Smooth muscle cell (in vitro differentiated cells): ENCODE measurements at regions not wholly inside any gene's neighbourhood (a gene's known extent, or its start where the extent isn't known, plus 50 kb on each side); places are given as distances from the start of the nearest gene placed in this dataset.

ENCODE experiments used
- DNase-seq: peaks from one replicate; lab custom pipeline; 2025; ENCODE audit not compliant: unreplicated experiment; lab: John Stamatoyannopoulos, UW
- H2AFZ ChIP-seq: fragments of 200-600 bp; sonication (generic); 2 replicates; pipeline ENCODE4 v1.6.0; 2016; ENCODE audit warnings: antibody characterized with exemption, low read depth, mild to moderate bottlenecking
- H3F3A ChIP-seq: fragments of 200-600 bp; sonication (generic); 2 replicates; pipeline ENCODE4 v1.6.0; 2017; ENCODE audit warnings: antibody characterized with exemption, low read depth
- H3K27ac ChIP-seq: fragments of 200-600 bp; sonication (generic); 2 replicates; pipeline ENCODE4 v1.5.1; 2016; ENCODE audit warnings: low read depth, mild to moderate bottlenecking
- H3K27me3 ChIP-seq: fragments of 200-600 bp; sonication (generic); 2 replicates; pipeline ENCODE4 v1.6.1; 2016; ENCODE audit warnings: low read depth, mild to moderate bottlenecking
- H3K36me3 ChIP-seq: fragments of 200-600 bp; sonication (generic); 2 replicates; pipeline ENCODE4 v1.5.1; 2016; ENCODE audit warnings: low read depth
- H3K4me1 ChIP-seq: fragments of 200-600 bp; sonication (generic); 2 replicates; pipeline ENCODE4 v1.5.1; 2016; ENCODE audit warnings: low read depth
- H3K4me2 ChIP-seq: fragments of 200-600 bp; sonication (generic); 2 replicates; pipeline ENCODE4 v1.6.0; 2016; ENCODE audit warnings: mild to moderate bottlenecking
- H3K4me3 ChIP-seq: fragments of 200-600 bp; sonication (generic); 2 replicates; pipeline ENCODE4 v1.5.1; 2016; ENCODE audit warnings: mild to moderate bottlenecking
- H3K79me2 ChIP-seq: fragments of 200-600 bp; sonication (generic); 2 replicates; pipeline ENCODE4 v1.6.0; 2016; ENCODE audit warnings: low read depth, mild to moderate bottlenecking
- H3K9ac ChIP-seq: fragments of 200-600 bp; sonication (generic); 2 replicates; pipeline ENCODE4 v1.6.0; 2016; ENCODE audit warnings: low read depth
- H3K9me3 ChIP-seq: fragments of 200-600 bp; sonication (generic); replicated peaks from 2 replicates; pipeline ENCODE4 v1.5.1; 2016; ENCODE audit warnings: low read depth
- H4K20me1 ChIP-seq: fragments of 200-600 bp; sonication (generic); 2 replicates; pipeline ENCODE4 v1.6.0; 2016; ENCODE audit warnings: low read depth
- WGBS: methylation state at CpG from one replicate; pipeline ENCODE4 v1.1.7; 2016; ENCODE audit warnings: low lambda C conversion rate; 5-methylcytosine and 5-hydroxymethylcytosine counted together
- TF ChIP-seq, protein P1 (sequence below): fragments of 200-600 bp; sonication (generic); IDR thresholded peaks from 2 replicates; pipeline ENCODE4 v1.5.1; 2017; ENCODE audit warnings: borderline replicate concordance, mild to moderate bottlenecking, antibody characterized with exemption; ENCODE audit not compliant: insufficient read depth, poor library complexity, severe bottlenecking

DNA sequence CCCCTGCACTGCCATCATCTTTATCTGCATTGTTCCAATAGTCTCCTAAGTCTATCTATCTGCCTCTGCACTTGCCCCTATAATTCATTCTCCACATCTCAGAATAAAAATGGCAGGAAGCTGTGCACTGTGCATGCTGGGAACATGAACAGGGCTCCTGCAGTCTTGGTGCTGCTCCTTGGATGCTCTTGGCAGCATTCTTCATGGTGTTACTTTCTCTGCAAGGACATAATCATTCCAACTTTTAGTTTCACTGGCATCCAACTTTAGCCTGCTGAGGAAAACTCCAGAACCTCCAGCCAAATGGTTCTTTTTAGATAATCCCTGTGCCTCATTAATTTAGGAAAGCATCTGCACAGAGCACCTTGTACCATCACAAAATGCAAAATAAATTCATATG is 208.3 kb downstream of the STK31 start:
- H3F3A ChIP-seq = no peaks in the 10 kb centered on the region
- no peak overlapping the region for H3K9ac ChIP-seq
- H3K27ac ChIP-seq = no peak overlapping the region
- no peaks in the 10 kb centered on the region for H3K9me3 ChIP-seq
- H4K20me1 ChIP-seq = no peaks in the 10 kb centered on the region
- TF ChIP-seq, protein P1, sequence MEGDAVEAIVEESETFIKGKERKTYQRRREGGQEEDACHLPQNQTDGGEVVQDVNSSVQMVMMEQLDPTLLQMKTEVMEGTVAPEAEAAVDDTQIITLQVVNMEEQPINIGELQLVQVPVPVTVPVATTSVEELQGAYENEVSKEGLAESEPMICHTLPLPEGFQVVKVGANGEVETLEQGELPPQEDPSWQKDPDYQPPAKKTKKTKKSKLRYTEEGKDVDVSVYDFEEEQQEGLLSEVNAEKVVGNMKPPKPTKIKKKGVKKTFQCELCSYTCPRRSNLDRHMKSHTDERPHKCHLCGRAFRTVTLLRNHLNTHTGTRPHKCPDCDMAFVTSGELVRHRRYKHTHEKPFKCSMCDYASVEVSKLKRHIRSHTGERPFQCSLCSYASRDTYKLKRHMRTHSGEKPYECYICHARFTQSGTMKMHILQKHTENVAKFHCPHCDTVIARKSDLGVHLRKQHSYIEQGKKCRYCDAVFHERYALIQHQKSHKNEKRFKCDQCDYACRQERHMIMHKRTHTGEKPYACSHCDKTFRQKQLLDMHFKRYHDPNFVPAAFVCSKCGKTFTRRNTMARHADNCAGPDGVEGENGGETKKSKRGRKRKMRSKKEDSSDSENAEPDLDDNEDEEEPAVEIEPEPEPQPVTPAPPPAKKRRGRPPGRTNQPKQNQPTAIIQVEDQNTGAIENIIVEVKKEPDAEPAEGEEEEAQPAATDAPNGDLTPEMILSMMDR = no peak
- H3K79me2 ChIP-seq = no peaks in the 10 kb centered on the region
- no peak overlapping the region for H2AFZ ChIP-seq
- H3K27me3 ChIP-seq = no peaks in the 10 kb centered on the region
- no peak overlapping the region for H3K4me2 ChIP-seq
- H3K36me3 ChIP-seq = no peaks in the 10 kb centered on the region
- DNase-seq = no peak
- H3K4me1 ChIP-seq = no peaks in the 10 kb centered on the region
- H3K4me3 ChIP-seq = no peak overlapping the region

DNA sequence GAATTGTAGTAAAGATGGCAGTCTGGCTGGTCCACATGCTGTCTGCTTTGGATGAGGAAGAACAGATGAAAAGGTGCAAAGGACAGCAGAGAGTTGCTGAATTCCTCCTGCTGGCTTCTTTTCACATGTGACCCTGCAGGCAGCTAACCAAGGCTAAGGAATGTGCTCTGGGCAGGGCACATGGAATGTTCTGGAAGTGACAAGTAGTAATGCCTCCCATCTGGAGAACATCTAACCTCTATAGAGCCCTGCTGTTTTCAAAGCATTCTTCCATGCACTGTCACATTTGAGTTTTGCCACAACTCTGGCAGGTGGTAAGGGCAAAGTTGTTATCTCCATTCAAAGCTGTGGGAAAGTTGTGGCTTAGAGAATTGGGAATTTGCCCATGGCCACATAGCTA is 208.8 kb downstream of the STK31 start:
- no peaks in the 10 kb centered on the region for H3K9me3 ChIP-seq
- no peak overlapping the region for H2AFZ ChIP-seq
- H3K27me3 ChIP-seq = no peaks in the 10 kb centered on the region
- H3K4me3 ChIP-seq = no peak overlapping the region
- H3K4me2 ChIP-seq = no peak overlapping the region
- H3K79me2 ChIP-seq = no peaks in the 10 kb centered on the region
- H4K20me1 ChIP-seq = no peaks in the 10 kb centered on the region
- TF ChIP-seq, protein P1 = no peak
- no peak overlapping the region for H3K9ac ChIP-seq
- H3K27ac ChIP-seq = no peak overlapping the region
- H3F3A ChIP-seq = no peaks in the 10 kb centered on the region
- no peaks in the 10 kb centered on the region for H3K36me3 ChIP-seq
- DNase-seq = no peak
- no peaks in the 10 kb centered on the region for H3K4me1 ChIP-seq

DNA sequence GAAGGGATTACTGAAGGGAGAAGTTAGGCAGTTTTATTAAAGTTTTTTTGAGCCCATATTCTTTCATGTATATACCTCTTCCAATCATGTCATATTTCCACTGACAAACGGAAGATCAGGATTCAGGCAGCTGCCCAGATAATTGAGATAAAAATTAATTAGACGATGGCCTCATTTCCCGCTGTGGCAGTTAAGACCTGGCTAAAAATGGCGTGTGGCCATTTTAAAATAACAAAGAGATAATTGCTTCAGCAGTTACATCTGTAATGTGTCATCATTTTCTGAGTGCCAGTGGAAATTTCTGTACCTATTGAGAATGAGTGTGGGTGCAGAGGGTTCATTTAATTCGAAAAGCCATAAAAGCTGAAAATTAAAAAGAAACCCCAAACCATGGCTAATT is 215.1 kb downstream of the STK31 start:
- H4K20me1 ChIP-seq = no peaks in the 10 kb centered on the region
- TF ChIP-seq, protein P1 = no peak
- H3K36me3 ChIP-seq = no peaks in the 10 kb centered on the region
- H3K79me2 ChIP-seq = no peaks in the 10 kb centered on the region
- no peak overlapping the region for H3K4me3 ChIP-seq
- H2AFZ ChIP-seq = no peak overlapping the region
- no peaks in the 10 kb centered on the region for H3K27me3 ChIP-seq
- H3K9ac ChIP-seq = no peak overlapping the region
- H3K27ac ChIP-seq = no peak overlapping the region
- no peaks in the 10 kb centered on the region for H3K9me3 ChIP-seq
- H3K4me2 ChIP-seq = no peak overlapping the region
- no peaks in the 10 kb centered on the region for H3K4me1 ChIP-seq
- H3F3A ChIP-seq = peaks cover 6% of the 10 kb centered on the region
- no peak for DNase-seq
- WGBS = 77% methylated on average over 5 of the region's 5 CpGs

DNA sequence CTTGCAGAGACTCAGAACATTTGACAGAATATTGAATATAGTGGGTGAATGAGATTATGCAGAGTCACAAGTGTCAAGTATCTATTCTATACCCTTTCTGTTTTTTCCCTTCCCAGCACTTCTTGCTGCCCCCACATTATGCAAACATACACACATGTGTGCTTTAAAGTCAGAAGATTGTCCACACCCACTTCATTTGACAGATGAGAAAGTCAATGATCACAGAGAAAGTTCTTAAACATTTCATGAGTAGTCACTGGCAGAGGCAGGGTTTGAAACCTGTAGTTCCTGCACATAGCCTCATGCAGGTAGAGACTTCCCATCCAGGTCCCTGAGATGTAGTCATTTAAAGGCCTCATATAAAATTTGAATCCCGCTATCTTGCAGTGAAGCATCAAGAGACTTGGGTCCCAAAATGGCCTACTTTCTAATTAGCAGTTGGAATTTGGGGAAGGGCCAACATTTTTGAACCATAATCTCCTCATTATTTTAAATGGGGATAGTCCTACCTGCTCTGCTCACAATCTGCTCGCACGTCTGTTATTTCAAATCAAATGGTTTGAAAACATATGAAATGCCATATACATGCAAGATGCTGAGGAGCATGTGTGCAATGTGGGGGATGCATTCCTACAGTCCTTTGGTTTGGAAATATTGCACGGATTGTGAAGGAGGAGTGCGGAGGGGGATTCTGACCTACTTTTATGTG is 217.8 kb downstream of the STK31 start:
- peaks cover 6% of the 10 kb centered on the region for H3F3A ChIP-seq
- 93% methylated on average over 5 of the region's 5 CpGs for WGBS

More for the DNA sequence above, 217.8 kb downstream of the STK31 start:
- Histone ChIP-seq H3K9me3 (no peaks in the 10 kb centered on the region), H3K79me2 (no peaks in the 10 kb centered on the region), H3K36me3 (no peaks in the 10 kb centered on the region), H3K9ac (no peak overlapping the region), H3K4me1 (no peaks in the 10 kb centered on the region), H2AFZ (no peak overlapping the region), H3K4me3 (no peak overlapping the region), H4K20me1 (no peaks in the 10 kb centered on the region), H3K27me3 (no peaks in the 10 kb centered on the region), H3K27ac (no peak overlapping the region), H3K4me2 (no peak overlapping the region)
- TF ChIP-seq, protein P1 = no peak
- DNase-seq = no peak
